Loucy (cell line): ENCODE measurements at regions not wholly inside any gene's neighbourhood (a gene's known extent, or its start where the extent isn't known, plus 50 kb on each side); places are given as distances from the start of the nearest gene placed in this dataset.

ENCODE experiments used
- CTCF ChIP-seq: fragments of 200-600 bp; sonication (generic); conservative IDR thresholded peaks from 2 replicates; pipeline ENCODE4 v1.5.1; 2014; ENCODE audit warnings: mild to moderate bottlenecking, antibody characterized with exemption, low read length
- EZH2phosphoT487 ChIP-seq: fragments of 200-600 bp; IDR thresholded peaks from 2 replicates; pipeline ENCODE4 v1.6.1; 2018; ENCODE audit warnings: antibody characterized with exemption, mild to moderate bottlenecking, moderate library complexity, borderline replicate concordance

GRCh38 chr2:189304360-189304759 is 124.8 kb upstream of the COL5A2 start:
- TF ChIP-seq CTCF (no peak), EZH2phosphoT487 (no peak)
